WERI-Rb-1 (cell line): ENCODE measurements at regions not wholly inside any gene's neighbourhood (a gene's known extent, or its start where the extent isn't known, plus 50 kb on each side); places are given as distances from the start of the nearest gene placed in this dataset.

Experiments
- DNase-seq: peaks from one replicate; pipeline ENCODE4 v3.0.0-alpha.2; 2020
- H3K27ac ChIP-seq: fragments of 250-450 bp; sonication (Bioruptor Pico); 2 replicates; pipeline ENCODE4 v1.5.1; 2020; ENCODE audit warnings: mild to moderate bottlenecking, moderate library complexity
- H3K27me3 ChIP-seq: fragments of 250-450 bp; sonication (Bioruptor Pico); 2 replicates; pipeline ENCODE4 v1.5.1; 2021; ENCODE audit warnings: mild to moderate bottlenecking, low read depth, moderate library complexity; ENCODE audit not compliant: insufficient read depth, severe bottlenecking
- H3K36me3 ChIP-seq: fragments of 250-450 bp; sonication (Bioruptor Pico); 2 replicates; pipeline ENCODE4 v1.5.1; 2020; ENCODE audit warnings: mild to moderate bottlenecking, moderate library complexity
- H3K4me3 ChIP-seq: 2 replicates; pipeline ENCODE4 v1.5.1; 2011; ENCODE audit warnings: low read depth, mild to moderate bottlenecking, control low read depth, low read length
- H3K9me3 ChIP-seq: fragments of 250-450 bp; sonication (Bioruptor Pico); 2 replicates; pipeline ENCODE4 v1.5.1; 2021; ENCODE audit warnings: mild to moderate bottlenecking, moderate library complexity; ENCODE audit not compliant: severe bottlenecking
- TF ChIP-seq, protein P1 (sequence below): IDR thresholded peaks from 2 replicates; pipeline ENCODE4 v1.5.1; 2011; ENCODE audit warnings: low read depth, mild to moderate bottlenecking, control low read depth, inconsistent platforms, low read length

DNA sequence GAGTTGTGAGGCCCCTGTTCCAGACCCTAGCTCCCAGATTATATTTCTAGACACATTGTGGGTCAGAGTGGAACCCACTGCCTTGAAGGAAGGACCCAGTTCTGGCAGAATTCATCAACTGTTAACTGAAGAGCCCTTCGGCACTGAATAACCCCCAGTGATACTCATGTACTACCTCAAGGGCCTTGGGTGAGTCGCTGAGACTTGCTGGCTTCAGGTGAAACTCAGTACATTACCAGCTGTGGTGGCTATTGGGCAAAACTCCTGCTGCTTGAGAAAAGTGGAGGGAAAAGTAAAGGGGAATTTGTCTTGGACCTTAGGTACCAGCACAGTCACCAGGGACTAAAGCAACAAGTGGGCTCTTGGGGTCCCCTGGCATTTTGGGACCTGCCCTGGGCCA, 394.9 kb upstream of the EPHA3 start:
- H3K36me3 ChIP-seq: no peaks in the 10 kb centered on the region
- no peaks in the 10 kb centered on the region for H3K9me3 ChIP-seq
- DNase-seq: no peak
- TF ChIP-seq, protein P1, sequence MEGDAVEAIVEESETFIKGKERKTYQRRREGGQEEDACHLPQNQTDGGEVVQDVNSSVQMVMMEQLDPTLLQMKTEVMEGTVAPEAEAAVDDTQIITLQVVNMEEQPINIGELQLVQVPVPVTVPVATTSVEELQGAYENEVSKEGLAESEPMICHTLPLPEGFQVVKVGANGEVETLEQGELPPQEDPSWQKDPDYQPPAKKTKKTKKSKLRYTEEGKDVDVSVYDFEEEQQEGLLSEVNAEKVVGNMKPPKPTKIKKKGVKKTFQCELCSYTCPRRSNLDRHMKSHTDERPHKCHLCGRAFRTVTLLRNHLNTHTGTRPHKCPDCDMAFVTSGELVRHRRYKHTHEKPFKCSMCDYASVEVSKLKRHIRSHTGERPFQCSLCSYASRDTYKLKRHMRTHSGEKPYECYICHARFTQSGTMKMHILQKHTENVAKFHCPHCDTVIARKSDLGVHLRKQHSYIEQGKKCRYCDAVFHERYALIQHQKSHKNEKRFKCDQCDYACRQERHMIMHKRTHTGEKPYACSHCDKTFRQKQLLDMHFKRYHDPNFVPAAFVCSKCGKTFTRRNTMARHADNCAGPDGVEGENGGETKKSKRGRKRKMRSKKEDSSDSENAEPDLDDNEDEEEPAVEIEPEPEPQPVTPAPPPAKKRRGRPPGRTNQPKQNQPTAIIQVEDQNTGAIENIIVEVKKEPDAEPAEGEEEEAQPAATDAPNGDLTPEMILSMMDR: no peak
- H3K4me3 ChIP-seq: no peak overlapping the region
- H3K27me3 ChIP-seq: no peaks in the 10 kb centered on the region
- no peak overlapping the region for H3K27ac ChIP-seq

- no peaks in the 10 kb centered on the region for H3K27me3 ChIP-seq
- no peak overlapping the region for H3K27ac ChIP-seq
- no peaks in the 10 kb centered on the region for H3K9me3 ChIP-seq
- TF ChIP-seq, protein P1: no peak
- H3K4me3 ChIP-seq: no peak overlapping the region
- H3K36me3 ChIP-seq: no peaks in the 10 kb centered on the region
- DNase-seq: no peak
Observed at GRCh38 chr3:88713233-88713691, 394.2 kb upstream of the EPHA3 start.

DNA sequence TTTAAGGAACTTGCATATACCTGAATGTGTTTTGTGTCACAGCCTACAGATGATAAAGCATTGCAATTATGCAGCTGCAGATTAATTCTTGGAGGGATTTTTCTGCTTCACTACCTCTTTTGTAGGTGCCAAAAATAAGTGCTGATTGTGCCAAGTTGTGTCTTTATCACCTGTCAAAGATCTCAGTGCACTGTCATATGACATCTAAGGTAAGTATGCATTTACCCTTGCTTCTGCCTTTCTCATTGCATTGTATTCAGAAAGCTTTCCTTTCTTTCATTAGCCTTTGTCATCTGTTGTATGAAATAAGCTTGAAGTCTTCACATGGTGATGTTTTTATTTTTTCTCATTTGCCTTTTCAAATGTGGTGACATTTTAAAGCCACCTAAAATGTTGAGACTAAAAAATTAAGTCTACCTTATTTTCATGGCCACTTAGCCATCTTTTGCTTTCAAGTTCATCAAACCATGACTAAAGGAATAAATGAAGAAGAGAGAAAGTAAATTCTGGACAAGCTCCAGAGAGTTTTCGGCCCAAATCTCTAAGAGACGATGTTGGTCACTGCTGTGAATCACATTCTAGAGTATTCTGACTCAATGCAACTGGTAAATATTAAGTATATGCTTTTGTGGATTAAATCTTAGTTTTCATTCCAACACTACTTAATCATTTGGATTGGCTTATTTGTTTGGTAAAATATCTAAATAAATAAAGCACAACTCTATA, 381.8 kb upstream of the EPHA3 start:
- no peaks in the 10 kb centered on the region for H3K9me3 ChIP-seq
- no peak overlapping the region for H3K27ac ChIP-seq

DNA sequence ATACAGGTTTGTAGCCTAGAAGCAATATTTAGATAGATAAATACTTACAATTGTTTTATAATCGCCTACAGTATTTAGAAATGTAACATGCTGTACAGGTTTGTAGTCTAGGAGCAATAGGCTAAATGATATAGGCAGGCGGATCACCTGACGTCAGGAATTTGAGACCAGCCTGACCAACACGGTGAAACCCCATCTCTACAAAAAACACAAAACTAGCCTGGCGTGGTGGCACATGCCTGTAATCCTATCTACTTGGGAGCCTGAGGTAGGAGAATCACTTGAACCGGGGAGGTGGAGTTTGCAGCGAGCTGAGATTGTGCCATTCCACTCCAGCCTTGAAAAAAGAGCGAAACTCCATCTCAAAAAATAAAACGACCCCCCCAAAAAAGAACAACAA, 375.2 kb upstream of the EPHA3 start:
- H3K9me3 ChIP-seq: no peaks in the 10 kb centered on the region
- TF ChIP-seq, protein P1: no peak
- no peak overlapping the region for H3K4me3 ChIP-seq
- no peak for DNase-seq
- H3K27me3 ChIP-seq: no peaks in the 10 kb centered on the region
- H3K36me3 ChIP-seq: no peaks in the 10 kb centered on the region
- no peak overlapping the region for H3K27ac ChIP-seq

More for the DNA sequence above, 381.8 kb upstream of the EPHA3 start:
- no peak overlapping the region for H3K4me3 ChIP-seq
- no peaks in the 10 kb centered on the region for H3K27me3 ChIP-seq
- H3K36me3 ChIP-seq: no peaks in the 10 kb centered on the region
- no peak for DNase-seq
- TF ChIP-seq, protein P1: no peak

- H3K36me3 ChIP-seq: no peaks in the 10 kb centered on the region
- no peaks in the 10 kb centered on the region for H3K27me3 ChIP-seq
- H3K9me3 ChIP-seq: no peaks in the 10 kb centered on the region
- TF ChIP-seq, protein P1: no peak
- H3K27ac ChIP-seq: no peak overlapping the region
- DNase-seq: no peak
- no peak overlapping the region for H3K4me3 ChIP-seq
Observed at GRCh38 chr3:88742106-88742505, 365.3 kb upstream of the EPHA3 start.
